ENCODE measurements at regions not wholly inside any gene's neighbourhood (a gene's known extent, or its start where the extent isn't known, plus 50 kb on each side); places are given as distances from the start of the nearest gene placed in this dataset.

DNA sequence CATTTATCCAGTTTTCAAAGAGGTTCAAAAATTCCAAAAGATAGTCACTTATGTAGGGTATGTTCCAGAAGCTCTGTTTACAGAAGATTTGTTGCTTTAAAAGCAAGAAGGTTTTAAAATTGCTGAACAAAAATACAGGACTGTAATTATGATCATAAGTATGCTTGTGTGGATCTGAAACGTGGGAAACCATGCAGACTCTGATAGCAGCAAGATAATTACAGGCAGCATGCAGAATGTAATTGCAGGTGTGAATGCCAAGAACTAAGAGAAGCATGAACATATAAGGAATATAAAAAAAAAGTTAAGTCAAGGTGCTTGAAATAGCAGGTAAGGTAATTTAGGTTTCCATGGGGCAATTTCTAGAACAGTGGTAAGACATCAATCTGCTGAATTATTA lies 405.7 kb downstream of the ARL4A start:
- TF ChIP-seq, protein P1, sequence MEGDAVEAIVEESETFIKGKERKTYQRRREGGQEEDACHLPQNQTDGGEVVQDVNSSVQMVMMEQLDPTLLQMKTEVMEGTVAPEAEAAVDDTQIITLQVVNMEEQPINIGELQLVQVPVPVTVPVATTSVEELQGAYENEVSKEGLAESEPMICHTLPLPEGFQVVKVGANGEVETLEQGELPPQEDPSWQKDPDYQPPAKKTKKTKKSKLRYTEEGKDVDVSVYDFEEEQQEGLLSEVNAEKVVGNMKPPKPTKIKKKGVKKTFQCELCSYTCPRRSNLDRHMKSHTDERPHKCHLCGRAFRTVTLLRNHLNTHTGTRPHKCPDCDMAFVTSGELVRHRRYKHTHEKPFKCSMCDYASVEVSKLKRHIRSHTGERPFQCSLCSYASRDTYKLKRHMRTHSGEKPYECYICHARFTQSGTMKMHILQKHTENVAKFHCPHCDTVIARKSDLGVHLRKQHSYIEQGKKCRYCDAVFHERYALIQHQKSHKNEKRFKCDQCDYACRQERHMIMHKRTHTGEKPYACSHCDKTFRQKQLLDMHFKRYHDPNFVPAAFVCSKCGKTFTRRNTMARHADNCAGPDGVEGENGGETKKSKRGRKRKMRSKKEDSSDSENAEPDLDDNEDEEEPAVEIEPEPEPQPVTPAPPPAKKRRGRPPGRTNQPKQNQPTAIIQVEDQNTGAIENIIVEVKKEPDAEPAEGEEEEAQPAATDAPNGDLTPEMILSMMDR (IDR thresholded peaks at IDR 0.05; ENCODE audit: borderline replicate concordance, extremely low read depth, low read length, poor library complexity, severe bottlenecking) = no peak
- no peak for TF ChIP-seq EZH2 (IDR thresholded peaks at IDR 0.05; ENCODE audit: borderline replicate concordance, low read depth, low read length, severe bottlenecking)

Measured in DND-41 (cell line).